DMS 273 treated with DMSO at 0.1 percent for 48 hours (cell line): ENCODE measurements at regions not wholly inside any gene's neighbourhood (a gene's known extent, or its start where the extent isn't known, plus 50 kb on each side); places are given as distances from the start of the nearest gene placed in this dataset.
A peak's percentile ranks its signal among the peaks of the same experiment; 100 is the strongest.
"Not testable (repeated sequence)": the region's sequence is repeated elsewhere in the genome, so short reads cannot be mapped to it uniquely, and the experiment has no call there.

ENCODE experiments used
- DNase-seq: peaks from one replicate; lab custom pipeline; 2025; lab: John Stamatoyannopoulos, UW

DNA sequence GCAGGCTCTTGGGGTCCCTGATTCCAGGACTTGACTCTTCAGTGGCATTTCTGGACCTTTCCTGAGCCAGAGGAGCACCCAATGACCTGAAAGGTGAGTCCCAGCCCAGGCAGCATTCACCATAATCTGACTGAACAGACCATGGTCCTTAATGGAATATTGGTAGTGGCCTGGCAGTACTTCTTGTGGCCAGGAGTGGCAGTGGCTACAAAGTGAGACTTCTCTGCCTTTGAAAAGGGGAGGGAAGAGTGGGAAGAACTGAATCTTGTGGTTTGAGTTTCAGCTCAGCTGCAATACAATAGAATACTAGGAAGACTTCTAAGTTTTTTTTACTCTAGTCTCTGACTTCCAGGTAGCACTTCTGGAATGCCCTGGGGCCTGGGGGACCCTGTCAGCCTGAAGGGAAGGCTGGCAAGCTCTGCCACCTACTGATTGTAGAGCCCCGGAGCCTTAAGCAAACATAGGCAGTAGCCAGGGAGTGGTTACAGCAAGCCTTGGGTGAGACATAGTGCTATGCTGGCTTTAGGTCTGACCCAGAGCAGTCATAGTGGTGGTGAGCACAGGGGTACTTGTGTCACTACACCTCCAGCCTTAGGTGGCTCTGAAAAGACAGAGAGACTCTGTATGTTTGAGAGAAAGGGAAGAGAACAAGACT is 674.2 kb upstream of the MANEA start:
- DNase-seq = no peak

- no peak for DNase-seq
Measured at GRCh38 chr6:94899191-94899590, 678.1 kb upstream of the MANEA start.

DNA sequence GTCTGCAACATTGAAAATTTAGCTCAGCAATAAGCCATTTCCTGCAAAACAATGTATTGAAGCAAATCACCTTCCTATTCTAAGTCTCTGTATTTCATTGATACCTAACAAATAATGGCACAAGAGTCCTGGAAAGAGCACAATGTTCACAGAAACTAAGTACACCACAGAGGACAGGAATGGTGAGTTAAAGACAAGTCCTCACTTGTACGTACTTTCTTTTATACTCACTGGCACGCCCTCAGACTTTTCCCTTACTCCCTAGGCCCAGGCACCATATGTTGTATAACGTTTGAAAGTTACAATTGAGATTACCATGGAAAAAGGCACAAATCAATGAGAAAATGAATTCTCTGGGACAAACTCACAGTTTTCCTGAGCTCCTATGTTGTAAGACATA is 683.0 kb upstream of the MANEA start:
- no peak for DNase-seq

GRCh38 chr6:94893327-94893726 is 684.0 kb upstream of the MANEA start:
- DNase-seq = no peak

- DNase-seq = not testable (repeated sequence)
Measured at GRCh38 chr6:94873819-94874218, 703.5 kb upstream of the MANEA start.

DNA sequence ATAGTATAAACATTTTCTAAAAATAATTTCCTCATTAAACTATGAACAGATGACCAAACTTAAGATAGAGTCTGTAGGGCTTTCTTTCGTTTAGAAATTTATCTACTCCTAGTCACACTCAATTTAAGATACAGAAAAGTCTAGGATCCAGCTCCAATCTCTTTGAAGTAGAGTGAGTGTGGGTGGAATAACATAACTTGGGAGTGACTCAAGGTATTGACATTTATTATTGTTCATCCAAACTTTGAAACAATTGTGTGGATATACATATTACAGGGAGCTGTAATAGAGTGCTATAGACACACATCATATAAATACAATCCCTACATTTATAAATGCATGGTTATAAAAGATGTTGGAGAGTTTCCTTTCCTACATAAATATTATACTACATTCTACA is 715.2 kb upstream of the MANEA start:
- no peak for DNase-seq

DNA sequence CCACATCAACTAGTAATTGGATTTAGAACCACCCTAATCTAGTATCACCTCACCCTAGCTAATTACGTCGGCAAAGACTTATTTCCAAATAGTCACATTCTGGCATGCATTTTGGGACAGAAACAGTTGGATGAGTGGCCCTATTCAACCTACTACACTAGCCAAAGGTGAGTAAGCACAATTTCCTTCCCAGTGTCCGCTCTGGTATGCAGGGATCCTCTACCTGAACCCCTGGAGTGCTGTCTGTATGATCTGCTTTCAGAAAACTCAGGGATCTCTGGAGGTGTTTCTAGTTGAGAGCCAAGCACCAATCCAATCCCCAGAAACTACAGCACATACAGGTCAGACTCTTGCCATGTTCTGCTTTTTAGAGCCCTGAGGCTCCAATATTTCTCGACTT is 717.4 kb upstream of the MANEA start:
- DNase-seq = no peak

DNA sequence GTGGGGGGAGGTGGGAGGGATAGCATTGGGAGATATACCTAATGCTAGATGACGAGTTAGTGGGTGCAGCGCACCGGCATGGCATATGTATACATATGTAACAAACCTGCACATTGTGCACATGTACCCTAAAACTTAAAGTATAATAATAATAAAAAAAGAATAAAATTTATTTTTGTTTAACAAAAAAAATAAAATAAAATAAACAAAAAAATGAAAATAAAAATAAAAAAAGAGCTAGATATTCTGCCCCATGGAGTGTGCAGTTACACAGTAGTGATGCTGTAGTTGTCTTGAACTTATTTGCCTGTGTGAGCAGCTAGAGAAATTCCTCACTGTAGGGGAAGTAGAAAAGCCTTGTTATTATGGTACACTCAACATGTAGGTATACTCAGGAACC is 720.3 kb upstream of the MANEA start:
- not testable (repeated sequence) for DNase-seq

DNA sequence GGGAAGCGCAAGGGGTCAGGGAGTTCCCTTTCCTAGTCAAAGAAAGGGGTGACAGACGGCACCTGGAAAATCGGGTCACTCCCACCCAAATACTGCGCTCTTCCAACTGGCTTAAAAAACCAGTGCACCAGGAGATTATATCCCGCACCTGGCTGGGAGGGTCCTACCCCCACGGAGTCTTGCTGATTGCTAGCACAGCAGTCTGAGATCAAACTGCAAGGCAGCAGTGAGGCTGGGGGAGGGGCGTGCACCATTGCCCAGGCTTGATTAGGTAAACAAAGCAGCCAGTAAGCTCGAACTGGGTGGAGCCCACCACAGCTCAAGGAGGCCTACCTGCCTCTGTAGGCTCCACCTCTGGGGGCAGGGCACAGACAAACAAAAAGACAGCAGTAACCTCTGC is 726.0 kb upstream of the MANEA start:
- DNase-seq = not testable (repeated sequence)

GRCh38 chr6:94845742-94846141 is 731.6 kb upstream of the MANEA start:
- no peak for DNase-seq

DNA sequence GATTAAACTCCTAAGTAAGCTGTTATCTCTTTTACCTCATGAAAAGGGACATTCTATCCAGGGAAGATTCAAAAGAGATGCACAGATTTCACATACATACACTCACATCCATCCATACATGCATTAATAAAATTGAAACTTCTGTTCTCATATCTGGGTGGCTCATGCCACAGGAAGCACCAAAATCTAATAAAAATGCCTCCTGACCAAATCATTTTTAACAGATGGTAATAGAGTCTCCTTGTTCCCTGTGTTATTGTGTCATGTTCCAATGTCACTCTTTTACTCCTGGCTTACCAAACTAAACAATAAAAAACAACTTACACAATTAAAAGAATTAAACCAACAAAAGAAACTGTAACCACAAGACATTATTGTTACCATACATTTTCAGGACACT is 742.1 kb upstream of the MANEA start:
- DNase-seq = no peak

DNA sequence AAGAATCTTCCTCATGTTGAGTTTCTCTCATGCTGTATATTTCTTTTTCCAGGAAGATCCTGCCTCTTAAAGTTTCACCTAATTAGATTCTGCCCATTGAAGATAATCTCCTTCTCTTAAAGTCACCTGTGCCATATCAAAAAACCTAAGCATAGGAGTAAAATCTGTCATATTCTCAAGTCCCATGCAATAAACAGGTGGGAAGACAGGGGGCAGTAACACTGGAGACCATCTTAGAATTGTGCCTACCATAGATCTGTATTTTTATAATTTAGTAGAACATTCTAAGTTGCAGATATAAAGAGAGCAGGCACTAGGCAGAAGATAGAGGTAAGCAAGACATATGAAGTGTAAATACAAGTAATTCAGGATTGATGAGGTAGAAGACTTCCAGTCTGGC is 763.5 kb upstream of the MANEA start:
- DNase-seq = no peak

- no peak for DNase-seq
Measured at GRCh38 chr6:94801344-94801743, 776.0 kb upstream of the MANEA start.

DNA sequence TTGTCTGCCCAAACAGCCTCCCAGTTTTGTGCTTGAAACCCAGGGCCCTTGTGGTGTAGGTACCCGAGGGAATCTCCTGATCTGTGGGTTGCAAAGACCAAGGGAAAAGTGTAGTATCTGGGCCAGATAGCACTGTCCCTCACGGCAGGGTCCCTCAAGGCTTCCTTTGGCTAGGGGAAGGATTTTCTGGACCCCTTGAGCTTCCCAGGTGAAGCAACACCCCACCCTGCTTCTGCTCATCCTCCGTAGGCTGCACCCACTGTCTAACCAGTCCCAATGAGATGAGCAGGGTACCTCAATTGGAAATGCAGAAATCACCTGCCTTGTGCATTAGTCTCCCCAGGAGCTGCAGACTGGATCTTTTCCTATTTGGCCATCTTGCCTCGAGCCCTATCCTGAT is 791.8 kb upstream of the MANEA start:
- no peak for DNase-seq

GRCh38 chr6:94785081-94785480 is 792.3 kb upstream of the MANEA start:
- DNase-seq = not testable (repeated sequence)

GRCh38 chr6:94769197-94769596 is 808.1 kb upstream of the MANEA start:
- DNase-seq = no peak

- no peak for DNase-seq
Measured at GRCh38 chr6:94751641-94752329, 825.5 kb upstream of the MANEA start.

DNA sequence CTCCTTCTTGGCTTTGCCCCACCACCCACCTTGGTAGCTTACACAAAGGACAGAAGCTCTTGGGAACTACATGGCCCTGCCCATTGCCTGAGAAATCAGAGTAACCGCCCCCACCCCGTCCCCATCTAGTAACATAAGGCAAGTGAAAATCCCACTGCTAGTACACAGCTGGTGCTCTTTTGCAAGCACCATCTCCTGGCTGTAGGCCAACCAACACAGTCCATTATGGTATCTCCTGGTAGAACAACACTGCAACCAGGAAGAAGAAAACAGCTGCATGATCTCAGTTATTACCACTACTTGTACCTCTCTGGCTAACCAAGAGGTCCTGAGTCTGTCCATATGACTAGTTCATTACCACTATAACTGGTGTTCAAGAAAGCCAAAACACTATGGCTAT is 841.1 kb upstream of the MANEA start:
- DNase-seq = peak; percentile 17

DNA sequence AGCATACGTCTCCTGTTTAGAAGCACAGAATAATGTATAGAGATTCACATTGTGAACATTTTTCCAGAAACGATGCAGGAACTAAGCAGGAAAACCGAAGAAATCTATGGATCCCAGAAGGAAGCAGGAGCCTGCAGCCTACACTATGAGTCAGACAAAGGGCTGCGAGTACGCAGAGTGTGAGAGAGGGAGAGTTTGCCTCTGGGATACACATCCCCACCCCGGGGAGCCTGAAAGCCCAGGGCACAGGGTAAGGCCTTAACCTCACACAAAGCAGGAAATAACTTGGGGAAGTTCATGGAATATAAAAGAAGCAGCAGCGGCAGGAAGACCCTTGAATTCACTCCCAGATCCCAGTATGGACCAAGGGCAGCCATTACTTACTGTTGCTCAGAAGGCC is 842.1 kb upstream of the MANEA start:
- no peak for DNase-seq

- DNase-seq = no peak
Measured at GRCh38 chr6:94734751-94735150, 842.6 kb upstream of the MANEA start.

GRCh38 chr6:94733066-94733465 is 844.3 kb upstream of the MANEA start:
- no peak for DNase-seq

- no peak for DNase-seq
Measured at GRCh38 chr6:94727710-94728109, 849.6 kb upstream of the MANEA start.

DNA sequence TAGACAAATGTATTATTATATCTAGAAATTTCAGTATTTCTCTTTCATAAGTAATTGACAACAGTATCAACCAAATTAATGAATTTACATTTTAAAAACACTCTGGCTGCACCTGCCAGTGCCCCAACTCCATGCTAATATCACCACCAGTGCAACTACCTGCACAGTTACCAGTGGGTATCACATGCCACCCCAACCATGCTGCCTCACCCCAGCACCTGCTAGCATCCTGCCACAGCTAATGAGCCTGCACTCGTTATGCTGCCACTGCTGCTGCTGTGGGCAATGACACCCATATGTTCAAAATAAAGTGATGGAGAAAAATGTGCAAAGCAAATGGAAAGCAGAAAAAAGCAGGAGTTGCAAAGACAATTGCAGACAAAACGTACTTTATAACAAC is 855.9 kb upstream of the MANEA start:
- DNase-seq = no peak

GRCh38 chr6:94713446-94713845 is 863.9 kb upstream of the MANEA start:
- DNase-seq = no peak
